ENCODE measurements at regions not wholly inside any gene's neighbourhood (a gene's known extent, or its start where the extent isn't known, plus 50 kb on each side); places are given as distances from the start of the nearest gene placed in this dataset.

DNA sequence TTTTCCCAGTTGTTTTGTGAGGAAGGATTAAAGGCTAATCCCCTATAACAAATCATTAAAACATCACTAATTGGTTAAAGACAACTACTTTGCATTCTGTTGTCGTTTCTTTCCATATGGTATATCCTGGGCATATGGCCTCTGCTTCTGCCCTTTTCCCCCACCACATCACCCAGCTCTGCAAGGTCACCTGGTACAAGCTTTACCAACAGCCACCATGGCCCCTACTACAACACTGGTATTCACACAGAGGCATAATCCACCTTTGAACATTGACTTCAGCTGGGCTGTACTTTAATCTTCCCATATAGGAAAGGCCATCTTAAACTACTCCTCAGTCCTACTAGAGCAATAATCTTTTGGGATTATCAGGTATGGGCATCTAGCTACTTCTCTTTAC is 866.1 kb downstream of the TLE4 start:
- 48% methylated on average over 1 of the region's 1 CpG for WGBS, 3 donors
- no peaks in the 10 kb centered on the region for H3K27me3 ChIP-seq (ENCODE audit: control insufficient read depth in 3 of 3, insufficient read depth in 3 of 3, low read length in 3 of 3)
- no peak overlapping the region for H3K27ac ChIP-seq (ENCODE audit: low read depth in 1 of 3, low read length in 2 of 3)
- H3K4me3 ChIP-seq (ENCODE audit: low read depth in 1 of 3, low read length in 3 of 3) = no peak overlapping the region
- DNase-seq (no peak), FAIRE-seq (no peak)
- H3K4me1 ChIP-seq (ENCODE audit: control insufficient read depth in 3 of 3, insufficient read depth in 2 of 3, low read depth in 1 of 3, low read length in 2 of 3) = no peaks in the 10 kb centered on the region
- H3K9me3 ChIP-seq (ENCODE audit: control insufficient read depth in 2 of 2, insufficient read depth in 1 of 2, low read depth in 1 of 2, low read length in 1 of 2) = no peaks in the 10 kb centered on the region
- no peaks in the 10 kb centered on the region for H3K36me3 ChIP-seq (ENCODE audit: control insufficient read depth in 3 of 3, insufficient read depth in 2 of 3, low read depth in 1 of 3, low read length in 3 of 3)

DNA sequence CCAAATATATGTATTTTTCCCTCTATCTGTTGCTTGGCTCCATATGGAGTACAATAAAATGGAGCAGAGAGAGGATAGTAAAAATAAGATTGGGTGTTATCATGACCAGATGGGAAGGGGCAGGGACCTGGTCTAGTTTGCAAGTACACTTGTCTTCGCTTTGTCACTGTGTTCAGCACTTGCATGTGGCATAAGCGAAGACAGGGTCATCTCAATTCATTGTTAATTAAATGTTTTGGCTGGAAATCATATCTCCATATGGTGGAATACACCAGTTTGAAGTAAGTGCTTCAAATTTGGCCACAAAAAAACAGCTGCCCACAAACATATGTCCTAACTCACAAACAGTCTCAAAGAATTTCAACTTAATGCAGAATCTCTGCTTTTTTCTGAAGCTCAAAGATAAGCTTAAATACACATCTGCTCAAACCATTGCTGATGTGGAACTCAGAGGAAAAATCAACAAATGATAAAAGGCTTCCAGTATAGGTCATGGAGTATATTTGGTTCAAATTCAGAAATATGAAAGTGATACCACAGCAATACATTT is 865.4 kb downstream of the TLE4 start:
- FAIRE-seq (no peak), DNase-seq (no peak)
- Histone ChIP-seq H3K36me3 (ENCODE audit: control insufficient read depth in 3 of 3, insufficient read depth in 2 of 3, low read depth in 1 of 3, low read length in 3 of 3) (no peaks in the 10 kb centered on the region), H3K27ac (ENCODE audit: low read depth in 1 of 3, low read length in 2 of 3) (no peak overlapping the region), H3K27me3 (ENCODE audit: control insufficient read depth in 3 of 3, insufficient read depth in 3 of 3, low read length in 3 of 3) (no peaks in the 10 kb centered on the region), H3K4me3 (ENCODE audit: low read depth in 1 of 3, low read length in 3 of 3) (no peak overlapping the region), H3K9me3 (ENCODE audit: control insufficient read depth in 2 of 2, insufficient read depth in 1 of 2, low read depth in 1 of 2, low read length in 1 of 2) (no peaks in the 10 kb centered on the region), H3K4me1 (ENCODE audit: control insufficient read depth in 3 of 3, insufficient read depth in 2 of 3, low read depth in 1 of 3, low read length in 2 of 3) (no peaks in the 10 kb centered on the region)
- WGBS, 3 donors = 71 to 83% (median 82%) methylated on average over 2 of the region's 2 CpGs

DNA sequence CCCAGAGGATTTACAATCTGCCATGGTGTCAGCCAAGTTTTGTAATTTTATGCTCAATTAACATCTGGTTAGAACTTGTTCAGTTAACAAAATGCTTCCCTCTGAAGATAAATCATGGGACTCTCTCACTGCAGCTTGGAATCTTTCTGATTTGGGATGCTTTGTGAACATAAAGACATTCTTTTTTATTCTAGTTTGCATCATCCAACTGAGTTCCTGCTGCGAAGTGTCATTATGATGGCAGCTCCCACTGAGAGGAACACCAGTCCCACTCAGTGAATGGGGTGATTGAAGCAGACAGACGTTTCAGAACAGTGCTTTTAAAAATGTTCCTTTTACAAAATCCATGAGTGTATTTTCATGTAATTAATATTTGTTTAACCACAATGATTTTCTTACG is 863.8 kb downstream of the TLE4 start:
- DNase-seq (no peak), FAIRE-seq (no peak)
- no peak overlapping the region for H3K27ac ChIP-seq (ENCODE audit: low read depth in 1 of 3, low read length in 2 of 3)
- H3K4me1 ChIP-seq (ENCODE audit: control insufficient read depth in 3 of 3, insufficient read depth in 2 of 3, low read depth in 1 of 3, low read length in 2 of 3) = no peaks in the 10 kb centered on the region
- H3K36me3 ChIP-seq (ENCODE audit: control insufficient read depth in 3 of 3, insufficient read depth in 2 of 3, low read depth in 1 of 3, low read length in 3 of 3) = no peaks in the 10 kb centered on the region
- H3K9me3 ChIP-seq (ENCODE audit: control insufficient read depth in 2 of 2, insufficient read depth in 1 of 2, low read depth in 1 of 2, low read length in 1 of 2) = no peaks in the 10 kb centered on the region
- no peak overlapping the region for H3K4me3 ChIP-seq (ENCODE audit: low read depth in 1 of 3, low read length in 3 of 3)
- H3K27me3 ChIP-seq (ENCODE audit: control insufficient read depth in 3 of 3, insufficient read depth in 3 of 3, low read length in 3 of 3) = no peaks in the 10 kb centered on the region
- 49 to 71% (median 60%) methylated on average over 3 of the region's 3 CpGs for WGBS, 3 donors

DNA sequence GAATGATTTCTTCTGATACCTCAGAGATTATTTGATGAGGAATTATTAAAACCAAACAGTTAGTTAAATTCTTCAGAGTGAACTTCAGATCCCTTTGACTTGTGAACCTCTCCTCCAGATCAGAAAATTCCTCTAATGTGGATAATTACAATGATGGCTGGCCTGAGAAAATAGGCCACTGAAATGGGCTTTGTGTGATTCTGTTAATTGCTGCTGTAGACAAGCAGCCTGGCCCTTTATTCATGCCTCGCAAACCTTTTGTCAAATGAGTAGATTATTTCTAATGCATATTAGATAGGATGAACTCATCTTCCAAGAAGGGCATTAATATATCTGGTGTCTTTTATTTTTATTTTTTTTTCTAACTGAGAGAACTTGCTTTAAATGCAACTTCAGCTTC is 855.2 kb downstream of the TLE4 start:
- no peak for DNase-seq
- no peaks in the 10 kb centered on the region for H3K9me3 ChIP-seq (ENCODE audit: control insufficient read depth in 2 of 2, insufficient read depth in 1 of 2, low read depth in 1 of 2, low read length in 1 of 2)
- 97 to 98% (median 97%) methylated on average over 1 of the region's 1 CpG for WGBS, 3 donors
- no peaks in the 10 kb centered on the region for H3K36me3 ChIP-seq (ENCODE audit: control insufficient read depth in 3 of 3, insufficient read depth in 2 of 3, low read depth in 1 of 3, low read length in 3 of 3)
- no peak overlapping the region for H3K4me3 ChIP-seq (ENCODE audit: low read depth in 1 of 3, low read length in 3 of 3)
- no peak for FAIRE-seq
- H3K27ac ChIP-seq (ENCODE audit: low read depth in 1 of 3, low read length in 2 of 3) = no peak overlapping the region
- H3K27me3 ChIP-seq (ENCODE audit: control insufficient read depth in 3 of 3, insufficient read depth in 3 of 3, low read length in 3 of 3) = no peaks in the 10 kb centered on the region
- H3K4me1 ChIP-seq (ENCODE audit: control insufficient read depth in 3 of 3, insufficient read depth in 2 of 3, low read depth in 1 of 3, low read length in 2 of 3) = no peaks in the 10 kb centered on the region

GRCh38 chr9:80417211-80417773 is 845.5 kb downstream of the TLE4 start:
- Histone ChIP-seq H3K27ac (ENCODE audit: low read depth in 1 of 3, low read length in 2 of 3) (no peak overlapping the region), H3K9me3 (ENCODE audit: control insufficient read depth in 2 of 2, insufficient read depth in 1 of 2, low read depth in 1 of 2, low read length in 1 of 2) (peaks cover 0 to 20% of the 10 kb centered on the region in 2 donors), H3K27me3 (ENCODE audit: control insufficient read depth in 3 of 3, insufficient read depth in 3 of 3, low read length in 3 of 3) (no peaks in the 10 kb centered on the region), H3K4me3 (ENCODE audit: low read depth in 1 of 3, low read length in 3 of 3) (no peak overlapping the region), H3K4me1 (ENCODE audit: control insufficient read depth in 3 of 3, insufficient read depth in 2 of 3, low read depth in 1 of 3, low read length in 2 of 3) (no peaks in the 10 kb centered on the region), H3K36me3 (ENCODE audit: control insufficient read depth in 3 of 3, insufficient read depth in 2 of 3, low read depth in 1 of 3, low read length in 3 of 3) (no peaks in the 10 kb centered on the region)
- FAIRE-seq = no peak
- no peak for DNase-seq

- FAIRE-seq (no peak), DNase-seq (no peak)
- no peaks in the 10 kb centered on the region for H3K36me3 ChIP-seq (ENCODE audit: control insufficient read depth in 3 of 3, insufficient read depth in 2 of 3, low read depth in 1 of 3, low read length in 3 of 3)
- H3K4me3 ChIP-seq (ENCODE audit: low read depth in 1 of 3, low read length in 3 of 3) = no peak overlapping the region
- H3K4me1 ChIP-seq (ENCODE audit: control insufficient read depth in 3 of 3, insufficient read depth in 2 of 3, low read depth in 1 of 3, low read length in 2 of 3) = no peaks in the 10 kb centered on the region
- H3K27me3 ChIP-seq (ENCODE audit: control insufficient read depth in 3 of 3, insufficient read depth in 3 of 3, low read length in 3 of 3) = no peaks in the 10 kb centered on the region
- 30 to 44% (median 31%) methylated on average over 5 of the region's 5 CpGs for WGBS, 3 donors
- H3K27ac ChIP-seq (ENCODE audit: low read depth in 1 of 3, low read length in 2 of 3) = no peak overlapping the region
- H3K9me3 ChIP-seq (ENCODE audit: control insufficient read depth in 2 of 2, insufficient read depth in 1 of 2, low read depth in 1 of 2, low read length in 1 of 2) = no peaks in the 10 kb centered on the region
Observed at GRCh38 chr9:80410106-80410505, 838.3 kb downstream of the TLE4 start.

DNA sequence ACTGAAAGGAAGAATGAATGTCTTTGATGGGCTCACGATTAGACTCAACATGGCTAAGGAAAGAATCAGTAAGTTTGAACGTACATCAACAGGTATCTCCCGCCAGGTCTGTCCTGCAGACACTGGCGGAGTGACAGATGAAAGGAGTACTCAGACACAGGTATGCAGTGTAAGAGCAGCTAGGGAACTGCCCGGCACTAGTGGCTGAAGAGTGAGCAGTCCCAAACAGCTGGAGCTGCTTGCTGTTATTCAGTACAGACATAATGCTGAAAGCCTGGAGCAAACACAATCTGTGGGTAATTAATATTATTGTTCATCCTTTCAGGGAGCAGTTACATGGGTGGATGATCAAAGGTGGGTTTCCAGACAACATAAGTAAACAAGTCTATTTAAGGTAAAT is 835.5 kb downstream of the TLE4 start:
- Histone ChIP-seq H3K4me1 (ENCODE audit: control insufficient read depth in 3 of 3, insufficient read depth in 2 of 3, low read depth in 1 of 3, low read length in 2 of 3) (no peaks in the 10 kb centered on the region), H3K36me3 (ENCODE audit: control insufficient read depth in 3 of 3, insufficient read depth in 2 of 3, low read depth in 1 of 3, low read length in 3 of 3) (no peaks in the 10 kb centered on the region), H3K27ac (ENCODE audit: low read depth in 1 of 3, low read length in 2 of 3) (no peak overlapping the region), H3K9me3 (ENCODE audit: control insufficient read depth in 2 of 2, insufficient read depth in 1 of 2, low read depth in 1 of 2, low read length in 1 of 2) (no peaks in the 10 kb centered on the region), H3K27me3 (ENCODE audit: control insufficient read depth in 3 of 3, insufficient read depth in 3 of 3, low read length in 3 of 3) (no peaks in the 10 kb centered on the region), H3K4me3 (ENCODE audit: low read depth in 1 of 3, low read length in 3 of 3) (no peak overlapping the region)
- 93 to 94% (median 94%) methylated on average over 5 of the region's 5 CpGs for WGBS, 3 donors
- DNase-seq (no peak), FAIRE-seq (no peak)

DNA sequence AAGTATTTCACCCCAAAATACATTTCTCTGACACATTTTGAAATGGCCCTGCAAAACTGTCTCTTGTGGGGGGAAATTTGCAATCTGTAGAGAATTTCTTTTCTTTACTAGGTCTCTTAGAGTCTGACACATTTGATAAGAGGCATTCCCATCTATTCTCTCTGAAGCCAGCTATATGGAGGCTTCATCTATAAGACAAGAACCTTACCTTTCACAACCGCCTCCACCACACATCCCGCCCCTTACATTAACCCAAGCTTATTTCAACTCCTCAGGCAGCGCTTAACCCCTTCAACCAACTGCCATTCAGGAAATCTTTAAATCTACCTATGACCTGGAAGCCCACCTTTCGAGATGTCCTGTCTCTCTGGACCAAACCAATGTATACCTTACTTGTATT is 829.5 kb downstream of the TLE4 start:
- no peaks in the 10 kb centered on the region for H3K27me3 ChIP-seq (ENCODE audit: control insufficient read depth in 3 of 3, insufficient read depth in 3 of 3, low read length in 3 of 3)
- H3K27ac ChIP-seq (ENCODE audit: low read depth in 1 of 3, low read length in 2 of 3) = no peak overlapping the region
- no peaks in the 10 kb centered on the region for H3K4me1 ChIP-seq (ENCODE audit: control insufficient read depth in 3 of 3, insufficient read depth in 2 of 3, low read depth in 1 of 3, low read length in 2 of 3)
- H3K4me3 ChIP-seq (ENCODE audit: low read depth in 1 of 3, low read length in 3 of 3) = no peak overlapping the region
- DNase-seq (no peak), FAIRE-seq (no peak)
- no peaks in the 10 kb centered on the region for H3K36me3 ChIP-seq (ENCODE audit: control insufficient read depth in 3 of 3, insufficient read depth in 2 of 3, low read depth in 1 of 3, low read length in 3 of 3)
- no peaks in the 10 kb centered on the region for H3K9me3 ChIP-seq (ENCODE audit: control insufficient read depth in 2 of 2, insufficient read depth in 1 of 2, low read depth in 1 of 2, low read length in 1 of 2)
- 75 to 88% (median 79%) methylated on average over 4 of the region's 4 CpGs for WGBS, 3 donors

DNA sequence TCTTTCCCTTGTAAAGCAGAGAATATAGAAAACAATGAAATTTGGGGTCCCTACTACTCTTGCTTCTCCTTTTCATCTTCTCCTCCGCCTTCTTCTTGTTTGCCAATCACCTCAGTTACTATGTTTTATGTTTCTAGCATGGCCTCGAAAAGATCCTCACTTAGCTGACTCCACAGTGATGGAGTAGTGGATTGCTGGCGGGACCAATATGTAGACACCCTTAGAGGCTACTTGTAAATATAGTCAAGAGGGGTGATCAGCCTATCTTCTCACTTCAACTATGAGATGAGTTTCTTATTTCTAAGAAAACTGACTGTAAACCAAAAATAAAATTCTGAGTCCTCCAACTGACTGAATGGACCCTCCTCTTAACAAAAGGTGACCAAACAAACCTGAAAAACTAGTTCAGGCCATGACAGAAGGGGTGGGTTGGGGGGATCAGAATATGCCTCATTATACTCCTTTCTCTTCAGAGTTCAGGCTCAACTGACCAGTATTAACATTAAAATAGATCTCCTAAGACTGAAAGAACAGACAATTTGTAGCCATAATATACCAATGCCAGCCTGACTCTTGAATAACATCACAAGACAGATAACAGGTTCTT is 829.0 kb downstream of the TLE4 start:
- no peak overlapping the region for H3K27ac ChIP-seq (ENCODE audit: low read depth in 1 of 3, low read length in 2 of 3)
- H3K27me3 ChIP-seq (ENCODE audit: control insufficient read depth in 3 of 3, insufficient read depth in 3 of 3, low read length in 3 of 3) = no peaks in the 10 kb centered on the region
- DNase-seq (no peak), FAIRE-seq (no peak)
- H3K4me3 ChIP-seq (ENCODE audit: low read depth in 1 of 3, low read length in 3 of 3) = no peak overlapping the region
- WGBS, 3 donors = 65 to 82% (median 66%) methylated on average over 3 of the region's 3 CpGs
- H3K36me3 ChIP-seq (ENCODE audit: control insufficient read depth in 3 of 3, insufficient read depth in 2 of 3, low read depth in 1 of 3, low read length in 3 of 3) = no peaks in the 10 kb centered on the region
- H3K4me1 ChIP-seq (ENCODE audit: control insufficient read depth in 3 of 3, insufficient read depth in 2 of 3, low read depth in 1 of 3, low read length in 2 of 3) = no peaks in the 10 kb centered on the region
- no peaks in the 10 kb centered on the region for H3K9me3 ChIP-seq (ENCODE audit: control insufficient read depth in 2 of 2, insufficient read depth in 1 of 2, low read depth in 1 of 2, low read length in 1 of 2)
